ENCODE measurements at regions not wholly inside any gene's neighbourhood (a gene's known extent, or its start where the extent isn't known, plus 50 kb on each side); places are given as distances from the start of the nearest gene placed in this dataset.
"Not testable (repeated sequence)": the region's sequence is repeated elsewhere in the genome, so short reads cannot be mapped to it uniquely, and the experiment has no call there.

GRCh38 chr10:47600127-47600526, 76.7 kb upstream of the AGAP9 start:
- not testable (repeated sequence) for H3K9me3 Mint-ChIP-seq; H3K36me3 Mint-ChIP-seq; ATAC-seq; DNase-seq (ENCODE audit: low spot score); H3K4me1 Mint-ChIP-seq (ENCODE audit: low read depth in 2 of 2); H3K4me3 Mint-ChIP-seq; H3K27ac Mint-ChIP-seq; H3K27me3 Mint-ChIP-seq

- H3K36me3 Mint-ChIP-seq; H3K27ac Mint-ChIP-seq; H3K4me1 Mint-ChIP-seq (ENCODE audit: low read depth in 2 of 2); H3K27me3 Mint-ChIP-seq; H3K9me3 Mint-ChIP-seq; DNase-seq (ENCODE audit: low spot score); H3K4me3 Mint-ChIP-seq; ATAC-seq: not testable (repeated sequence)
Observed at GRCh38 chr10:47599657-47600056, 76.2 kb upstream of the AGAP9 start.

DNA sequence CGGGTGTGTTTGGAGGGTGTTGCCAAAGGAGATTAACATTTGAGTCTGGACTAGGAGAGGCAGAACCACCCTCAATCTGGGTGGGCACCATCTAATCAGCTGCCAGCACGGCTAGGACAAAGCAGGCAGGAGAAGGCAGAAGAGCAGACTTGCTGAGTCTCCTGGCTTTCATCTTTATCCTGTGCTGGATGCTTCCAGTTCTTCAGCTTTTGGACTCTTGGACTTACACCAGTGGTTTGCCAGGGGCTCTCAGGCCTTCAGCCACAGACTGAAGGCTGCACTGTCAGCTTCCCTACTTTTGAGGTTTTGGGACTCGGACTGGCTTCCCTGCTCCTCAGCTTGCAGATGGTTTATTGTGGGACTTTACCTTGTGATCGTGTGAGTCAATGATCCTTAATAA, 70.4 kb upstream of the AGAP9 start:
- H3K27ac Mint-ChIP-seq; H3K4me3 Mint-ChIP-seq; ATAC-seq; H3K9me3 Mint-ChIP-seq; DNase-seq (ENCODE audit: low spot score); H3K4me1 Mint-ChIP-seq (ENCODE audit: low read depth in 2 of 2); H3K36me3 Mint-ChIP-seq: not testable (repeated sequence)
- H3K27me3 Mint-ChIP-seq, result peaks cover 0 to 13% of the 10 kb centered on the region in 2 donors

DNA sequence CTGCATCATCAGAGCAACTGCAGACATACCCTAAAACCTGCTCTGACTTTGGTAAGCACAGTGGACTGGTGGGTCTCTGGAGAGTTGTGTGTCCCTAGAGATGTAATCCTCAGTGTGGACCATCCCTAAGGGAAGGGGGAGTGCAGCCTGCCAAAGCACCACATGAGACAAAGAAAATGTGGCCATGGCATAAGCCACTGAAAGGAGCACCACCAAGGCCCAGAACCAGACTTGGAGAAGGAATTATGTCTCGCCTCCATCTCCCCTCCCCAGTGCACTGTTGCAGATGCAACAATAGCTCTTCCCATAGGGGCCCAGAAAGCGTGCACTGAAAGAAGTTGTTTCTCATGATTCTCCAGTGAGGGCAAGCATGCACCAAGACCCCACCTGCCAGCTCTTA, 69.7 kb upstream of the AGAP9 start:
- not testable (repeated sequence) for H3K9me3 Mint-ChIP-seq; DNase-seq (ENCODE audit: low spot score); H3K4me3 Mint-ChIP-seq; H3K36me3 Mint-ChIP-seq; ATAC-seq; H3K27ac Mint-ChIP-seq; H3K4me1 Mint-ChIP-seq (ENCODE audit: low read depth in 2 of 2)
- H3K27me3 Mint-ChIP-seq, result peaks cover 0 to 13% of the 10 kb centered on the region in 2 donors

GRCh38 chr10:47590956-47591355, 67.5 kb upstream of the AGAP9 start:
- H3K36me3 Mint-ChIP-seq; H3K4me3 Mint-ChIP-seq; H3K4me1 Mint-ChIP-seq (ENCODE audit: low read depth in 2 of 2); ATAC-seq; DNase-seq (ENCODE audit: low spot score); H3K9me3 Mint-ChIP-seq; H3K27ac Mint-ChIP-seq: not testable (repeated sequence)
- H3K27me3 Mint-ChIP-seq, result peaks cover 0 to 11% of the 10 kb centered on the region in 2 donors

GRCh38 chr10:47590534-47590933, 67.1 kb upstream of the AGAP9 start:
- not testable (repeated sequence) for H3K27ac Mint-ChIP-seq; H3K9me3 Mint-ChIP-seq; H3K36me3 Mint-ChIP-seq; ATAC-seq; DNase-seq (ENCODE audit: low spot score); H3K4me1 Mint-ChIP-seq (ENCODE audit: low read depth in 2 of 2); H3K4me3 Mint-ChIP-seq
- peaks cover 0 to 11% of the 10 kb centered on the region in 2 donors for H3K27me3 Mint-ChIP-seq

- H3K36me3 Mint-ChIP-seq; H3K27ac Mint-ChIP-seq; H3K27me3 Mint-ChIP-seq; H3K4me3 Mint-ChIP-seq; DNase-seq (ENCODE audit: low spot score); ATAC-seq; H3K9me3 Mint-ChIP-seq; H3K4me1 Mint-ChIP-seq (ENCODE audit: low read depth in 2 of 2): not testable (repeated sequence)
Observed at GRCh38 chr10:47582051-47582450, 58.6 kb upstream of the AGAP9 start.

GRCh38 chr10:47580063-47580462, 56.6 kb upstream of the AGAP9 start:
- not testable (repeated sequence) for H3K27me3 Mint-ChIP-seq; DNase-seq (ENCODE audit: low spot score); ATAC-seq; H3K27ac Mint-ChIP-seq; H3K36me3 Mint-ChIP-seq; H3K9me3 Mint-ChIP-seq; H3K4me3 Mint-ChIP-seq; H3K4me1 Mint-ChIP-seq (ENCODE audit: low read depth in 2 of 2)

GRCh38 chr10:47578547-47578946, 55.1 kb upstream of the AGAP9 start:
- H3K36me3 Mint-ChIP-seq; H3K4me1 Mint-ChIP-seq (ENCODE audit: low read depth in 2 of 2); H3K27ac Mint-ChIP-seq; H3K27me3 Mint-ChIP-seq; ATAC-seq; DNase-seq (ENCODE audit: low spot score); H3K4me3 Mint-ChIP-seq; H3K9me3 Mint-ChIP-seq: not testable (repeated sequence)
